ENCODE measurements at regions not wholly inside any gene's neighbourhood (a gene's known extent, or its start where the extent isn't known, plus 50 kb on each side); places are given as distances from the start of the nearest gene placed in this dataset.

GRCh38 chr6:119829006-119829405, 479.4 kb upstream of the MAN1A1 start (continued):
- TF ChIP-seq ZNF76 (tag by site-specific recombination; IDR thresholded peaks at IDR 0.05; ENCODE audit: borderline replicate concordance, low read depth) (no peak), ZNF561 (tag by site-specific recombination; IDR thresholded peaks at IDR 0.05; ENCODE audit: borderline replicate concordance) (no peak), ZNF138 (tag by site-specific recombination; IDR thresholded peaks at IDR 0.05; ENCODE audit: borderline replicate concordance) (no peak), ZNF140 (tag by site-specific recombination; IDR thresholded peaks at IDR 0.05) (no peak), ZNF16 (tag by site-specific recombination; IDR thresholded peaks at IDR 0.05; ENCODE audit: low read depth) (no peak), RBAK (tag by site-specific recombination; IDR thresholded peaks at IDR 0.05) (no peak), ZNF221 (tag by site-specific recombination; IDR thresholded peaks at IDR 0.05; ENCODE audit: borderline replicate concordance) (no peak), SP2 (tag by site-specific recombination; IDR thresholded peaks at IDR 0.05) (no peak), ZNF521 (tag by site-specific recombination; IDR thresholded peaks at IDR 0.05) (no peak), ZNF707 (tag by site-specific recombination; IDR thresholded peaks at IDR 0.05) (no peak), ZNF747 (tag by site-specific recombination; IDR thresholded peaks at IDR 0.05) (no peak)

DNA sequence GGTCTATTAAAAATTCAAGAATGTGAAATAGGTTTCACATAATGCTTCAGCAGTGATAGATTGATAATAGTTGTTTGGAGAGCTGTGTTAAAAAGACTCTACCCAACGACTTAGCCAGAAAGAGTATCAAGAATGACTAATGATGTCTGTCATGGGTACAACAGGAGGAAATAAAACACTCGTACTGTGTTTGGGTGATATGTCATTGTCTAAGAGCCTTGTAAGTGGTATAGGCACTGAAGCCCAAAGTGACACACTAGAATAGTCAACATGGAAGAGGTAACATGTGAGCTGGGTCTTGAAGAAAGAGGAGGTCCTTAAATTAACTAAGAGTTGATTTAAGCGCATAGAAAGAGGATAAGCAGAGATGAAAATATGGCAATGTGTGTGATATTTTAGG, 471.8 kb upstream of the MAN1A1 start:
- no peak for TF ChIP-seq PRDM6 (tag by site-specific recombination; IDR thresholded peaks at IDR 0.05)
- TF ChIP-seq KLF10 (tag by site-specific recombination; IDR thresholded peaks at IDR 0.05), result no peak
- no peak for TF ChIP-seq ZNF670 (tag by site-specific recombination; IDR thresholded peaks at IDR 0.05; ENCODE audit: low read depth)
- H3K36me3 ChIP-seq (ENCODE audit: control insufficient read depth in 2 of 2, insufficient read depth in 1 of 2, low read length in 2 of 2), result no peaks in the 10 kb centered on the region
- POLR2A ChIA-PET, result no interaction called here
- no peaks in the 10 kb centered on the region for H3K9me3 ChIP-seq (ENCODE audit: control insufficient read depth, insufficient read depth, low read depth, low read length)
- H3K27ac ChIP-seq (ENCODE audit: extremely low read depth, low read depth, low read length), result no peak overlapping the region
- CTCF ChIA-PET, result interaction anchor here (0.7 kb wide), 1 partner anchor 80 kb away, joined by 3 read pairs; no protein-coding TSS in a partner anchor
- H3K4me1 ChIP-seq (ENCODE audit: control insufficient read depth, insufficient read depth, low read length), result no peaks in the 10 kb centered on the region
- no peak overlapping the region for H3K4me3 ChIP-seq (ENCODE audit: low read depth, low read length)

DNA sequence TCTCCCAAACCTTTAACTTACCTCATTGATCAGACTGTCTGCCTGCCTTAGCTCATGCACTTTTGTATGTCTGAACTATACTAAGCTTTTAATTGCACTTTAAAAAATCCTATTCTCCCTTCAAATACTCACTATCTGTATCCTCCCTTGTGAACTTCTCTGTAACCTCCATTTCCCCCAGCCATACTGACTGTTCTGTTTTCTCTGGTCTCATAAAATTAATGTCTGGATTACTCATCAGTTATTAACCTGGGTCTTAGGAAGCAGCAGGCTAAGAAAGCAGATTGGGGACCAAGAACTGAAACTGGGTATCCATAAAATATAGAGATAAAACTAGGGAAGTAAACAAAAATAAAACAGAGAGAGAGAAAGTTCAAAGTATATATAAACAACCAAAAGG, 469.3 kb upstream of the MAN1A1 start:
- CTCF ChIA-PET, result no interaction called here
- H3K4me3 ChIP-seq (ENCODE audit: low read depth, low read length), result no peak overlapping the region
- H3K27ac ChIP-seq (ENCODE audit: extremely low read depth, low read depth, low read length), result no peak overlapping the region
- no peak for TF ChIP-seq TRIM28 (IDR thresholded peaks at IDR 0.05; ENCODE audit: borderline replicate concordance, low read length)
- POLR2A ChIA-PET, result no interaction called here
- no peaks in the 10 kb centered on the region for H3K36me3 ChIP-seq (ENCODE audit: control insufficient read depth in 2 of 2, insufficient read depth in 1 of 2, low read length in 2 of 2)
- no peaks in the 10 kb centered on the region for H3K9me3 ChIP-seq (ENCODE audit: control insufficient read depth, insufficient read depth, low read depth, low read length)
- H3K4me1 ChIP-seq (ENCODE audit: control insufficient read depth, insufficient read depth, low read length), result no peaks in the 10 kb centered on the region

DNA sequence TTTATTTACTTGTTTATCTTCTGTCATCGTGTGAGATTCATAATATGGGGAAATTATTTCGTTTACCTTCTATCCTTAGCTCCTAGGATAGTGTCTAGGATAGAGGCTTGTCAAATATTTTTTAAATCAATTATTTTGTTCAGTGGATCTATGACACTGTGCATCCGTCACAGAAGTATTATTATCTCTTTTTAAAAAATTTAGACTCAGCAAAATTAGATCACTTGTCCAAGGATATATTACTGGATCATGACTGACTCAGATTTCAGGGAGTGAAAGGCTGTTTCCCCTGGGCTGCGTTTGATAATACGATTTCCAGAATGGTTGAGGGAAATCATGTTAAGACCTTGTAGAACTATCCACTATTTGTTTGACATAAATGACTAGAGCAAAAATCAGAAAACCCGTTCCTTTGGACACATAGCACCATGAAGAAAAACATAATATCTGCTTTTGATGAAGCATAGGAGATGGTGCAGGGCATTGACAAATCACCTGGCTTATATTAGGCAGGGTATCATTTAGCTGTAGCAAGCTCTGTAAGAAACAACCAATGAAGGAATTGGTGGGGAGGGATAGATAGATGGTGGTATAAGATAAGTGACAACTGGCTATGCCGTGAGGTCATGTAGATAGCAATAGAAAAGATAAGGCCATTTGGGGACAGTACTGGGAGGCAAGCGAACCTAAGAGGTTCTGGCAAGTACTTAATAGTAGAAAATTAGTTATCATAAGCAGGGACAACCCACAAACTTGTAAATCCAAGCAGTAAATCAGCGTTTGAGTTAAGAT, 465.2 kb upstream of the MAN1A1 start:
- Histone ChIP-seq H3K36me3 (ENCODE audit: control insufficient read depth in 2 of 2, insufficient read depth in 1 of 2, low read length in 2 of 2) (no peaks in the 10 kb centered on the region), H3K9me3 (ENCODE audit: control insufficient read depth, insufficient read depth, low read depth, low read length) (no peaks in the 10 kb centered on the region), H3K4me3 (ENCODE audit: low read depth, low read length) (no peak overlapping the region), H3K4me1 (ENCODE audit: control insufficient read depth, insufficient read depth, low read length) (no peaks in the 10 kb centered on the region), H3K27ac (ENCODE audit: extremely low read depth, low read depth, low read length) (no peak overlapping the region)
- CTCF ChIA-PET, result no interaction called here
- POLR2A ChIA-PET, result no interaction called here
- TF ChIP-seq SP3 (tag by site-specific recombination; IDR thresholded peaks at IDR 0.05) (no peak), ZNF704 (tag by site-specific recombination; IDR thresholded peaks at IDR 0.05) (no peak), ZBTB20 (tag by site-specific recombination; IDR thresholded peaks at IDR 0.05) (no peak), ZNF239 (tag by site-specific recombination; IDR thresholded peaks at IDR 0.05) (no peak), ZNF391 (tag by site-specific recombination; IDR thresholded peaks at IDR 0.05; ENCODE audit: borderline replicate concordance, low read depth) (no peak), ZSCAN30 (tag by site-specific recombination; IDR thresholded peaks at IDR 0.05) (no peak)
- TF ChIP-seq, protein P1, sequence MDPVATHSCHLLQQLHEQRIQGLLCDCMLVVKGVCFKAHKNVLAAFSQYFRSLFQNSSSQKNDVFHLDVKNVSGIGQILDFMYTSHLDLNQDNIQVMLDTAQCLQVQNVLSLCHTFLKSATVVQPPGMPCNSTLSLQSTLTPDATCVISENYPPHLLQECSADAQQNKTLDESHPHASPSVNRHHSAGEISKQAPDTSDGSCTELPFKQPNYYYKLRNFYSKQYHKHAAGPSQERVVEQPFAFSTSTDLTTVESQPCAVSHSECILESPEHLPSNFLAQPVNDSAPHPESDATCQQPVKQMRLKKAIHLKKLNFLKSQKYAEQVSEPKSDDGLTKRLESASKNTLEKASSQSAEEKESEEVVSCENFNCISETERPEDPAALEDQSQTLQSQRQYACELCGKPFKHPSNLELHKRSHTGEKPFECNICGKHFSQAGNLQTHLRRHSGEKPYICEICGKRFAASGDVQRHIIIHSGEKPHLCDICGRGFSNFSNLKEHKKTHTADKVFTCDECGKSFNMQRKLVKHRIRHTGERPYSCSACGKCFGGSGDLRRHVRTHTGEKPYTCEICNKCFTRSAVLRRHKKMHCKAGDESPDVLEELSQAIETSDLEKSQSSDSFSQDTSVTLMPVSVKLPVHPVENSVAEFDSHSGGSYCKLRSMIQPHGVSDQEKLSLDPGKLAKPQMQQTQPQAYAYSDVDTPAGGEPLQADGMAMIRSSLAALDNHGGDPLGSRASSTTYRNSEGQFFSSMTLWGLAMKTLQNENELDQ (tag by site-specific recombination; IDR thresholded peaks at IDR 0.05; ENCODE audit: low read depth), result no peak
- TF ChIP-seq, protein P2, sequence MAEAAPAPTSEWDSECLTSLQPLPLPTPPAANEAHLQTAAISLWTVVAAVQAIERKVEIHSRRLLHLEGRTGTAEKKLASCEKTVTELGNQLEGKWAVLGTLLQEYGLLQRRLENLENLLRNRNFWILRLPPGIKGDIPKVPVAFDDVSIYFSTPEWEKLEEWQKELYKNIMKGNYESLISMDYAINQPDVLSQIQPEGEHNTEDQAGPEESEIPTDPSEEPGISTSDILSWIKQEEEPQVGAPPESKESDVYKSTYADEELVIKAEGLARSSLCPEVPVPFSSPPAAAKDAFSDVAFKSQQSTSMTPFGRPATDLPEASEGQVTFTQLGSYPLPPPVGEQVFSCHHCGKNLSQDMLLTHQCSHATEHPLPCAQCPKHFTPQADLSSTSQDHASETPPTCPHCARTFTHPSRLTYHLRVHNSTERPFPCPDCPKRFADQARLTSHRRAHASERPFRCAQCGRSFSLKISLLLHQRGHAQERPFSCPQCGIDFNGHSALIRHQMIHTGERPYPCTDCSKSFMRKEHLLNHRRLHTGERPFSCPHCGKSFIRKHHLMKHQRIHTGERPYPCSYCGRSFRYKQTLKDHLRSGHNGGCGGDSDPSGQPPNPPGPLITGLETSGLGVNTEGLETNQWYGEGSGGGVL (tag by site-specific recombination; IDR thresholded peaks at IDR 0.05), result no peak

Measured in HEK293 (cell line).